Endothelial cell of umbilical vein (primary cell): ENCODE measurements at regions not wholly inside any gene's neighbourhood (a gene's known extent, or its start where the extent isn't known, plus 50 kb on each side); places are given as distances from the start of the nearest gene placed in this dataset.

ENCODE experiments used
- BruUV-seq: library from RNA; stranded (reverse); fragments of 400-500 nt; replicated peaks from 2 replicates; lab custom pipeline; 2021; lab: Mats Ljungman, UMichigan
- CTCF ChIA-PET: fragments of 300-600, 350-600 bp; sonication (Branson Sonifier 250); formaldehyde crosslinking; loops from one replicate; lab custom pipeline; 2021; ENCODE audit warnings: antibody characterized with exemption, inconsistent platforms; lab: Charles Lee
- POLR2A ChIA-PET: fragments of 300-600, 350-600 bp; sonication (Branson Sonifier 250); formaldehyde crosslinking; loops from one replicate; lab custom pipeline; 2021; ENCODE audit warnings: antibody characterized with exemption, inconsistent platforms; lab: Charles Lee
- DNase-seq: peaks from one replicate; pipeline ENCODE4 v3.0.0-alpha.2; 2011; ENCODE audit warnings: low read depth, low spot score
- FAIRE-seq: peaks from 2 replicates; lab custom pipeline; 2011; peaks lifted over from hg19 to GRCh38; lab: Jason Lieb, UNC
- H2AFZ ChIP-seq: 2 replicates; pipeline ENCODE4 v1.6.0; 2012; ENCODE audit warnings: low read depth, low read length, control low read depth, inconsistent platforms
- H3K27ac ChIP-seq: 2 replicates; pipeline ENCODE4 v1.5.1; 2011; ENCODE audit warnings: low read depth, mild to moderate bottlenecking, control low read depth, low read length, moderate library complexity; ENCODE audit not compliant: insufficient read depth
- H3K27me3 ChIP-seq, 2 experiments: 2 replicates each; pipeline versions ENCODE4 v1.6.0 to v1.6.1; 2011; ENCODE audit warnings: low read length in 2 of 2, mixed read lengths in 1 of 2; ENCODE audit not compliant: control insufficient read depth in 2 of 2, insufficient read depth in 2 of 2
- H3K36me3 ChIP-seq, 2 experiments: 2 replicates in 1 of 2; 3 replicates in 1 of 2; pipeline ENCODE4 v1.5.1; 2011; ENCODE audit warnings: low read length in 2 of 2, mild to moderate bottlenecking in 1 of 2, moderate library complexity in 1 of 2; ENCODE audit not compliant: control insufficient read depth in 2 of 2, insufficient read depth in 2 of 2; ENCODE audit errors: extremely low read depth in 1 of 2
- H3K4me1 ChIP-seq: 3 replicates; pipeline ENCODE4 v1.5.1; 2011; ENCODE audit warnings: mild to moderate bottlenecking, low read length; ENCODE audit not compliant: control insufficient read depth, insufficient read depth; ENCODE audit errors: extremely low read depth
- H3K4me2 ChIP-seq: 2 replicates; pipeline ENCODE4 v1.6.1; 2011; ENCODE audit warnings: low read length, control low read depth, mixed read lengths; ENCODE audit not compliant: insufficient read depth
- H3K4me3 ChIP-seq, 3 experiments: fragments of 200-600 bp in 1 of 3; sonication (generic), shearing (Covaris generic) in 1 of 3; replicated peaks in 1 of 3; 2 replicates each; pipeline ENCODE4 v1.5.1; 2011 to 2016; ENCODE audit warnings: control low read depth in 3 of 3, low read length in 3 of 3, mild to moderate bottlenecking in 2 of 3, inconsistent platforms in 1 of 3, low read depth in 1 of 3, moderate library complexity in 1 of 3; ENCODE audit not compliant: insufficient read depth in 1 of 3
- H3K79me2 ChIP-seq: 2 replicates; pipeline ENCODE4 v1.6.0; 2012; ENCODE audit warnings: low read length, inconsistent platforms; ENCODE audit not compliant: control insufficient read depth, insufficient read depth
- H3K9ac ChIP-seq: replicated peaks from 2 replicates; pipeline ENCODE3; 2011; ENCODE audit warnings: low read length, control low read depth; ENCODE audit not compliant: insufficient read depth; ENCODE audit errors: extremely low read depth
- H3K9me1 ChIP-seq: replicated peaks from 3 replicates; pipeline ENCODE4 v1.6.0; 2011; ENCODE audit warnings: mild to moderate bottlenecking, low read length; ENCODE audit not compliant: control insufficient read depth, insufficient read depth; ENCODE audit errors: extremely low read depth
- H3K9me3 ChIP-seq: replicated peaks from 2 replicates; pipeline ENCODE4 v1.5.1; 2012; ENCODE audit warnings: low read length, inconsistent platforms; ENCODE audit not compliant: control insufficient read depth, insufficient read depth
- H4K20me1 ChIP-seq: replicated peaks from 2 replicates; pipeline ENCODE3; 2011; ENCODE audit warnings: mild to moderate bottlenecking, low read length; ENCODE audit not compliant: control insufficient read depth, insufficient read depth; ENCODE audit errors: extremely low read depth
- CTCF ChIP-seq, 2 donors: IDR thresholded peaks; 1 replicate in 1 of 2; 2 replicates in 1 of 2; pipeline ENCODE4 v1.5.1; 2011; ENCODE audit warnings: low read length in 2 of 2, mild to moderate bottlenecking in 2 of 2, moderate library complexity in 2 of 2, control low read depth in 1 of 2, inconsistent platforms in 1 of 2, low read depth in 1 of 2; ENCODE audit not compliant: insufficient read depth in 1 of 2; ENCODE audit errors: extremely low read depth in 1 of 2
- EZH2 ChIP-seq: IDR thresholded peaks from 2 replicates; pipeline ENCODE4 v1.6.1; 2012; ENCODE audit warnings: borderline replicate concordance, low read depth, mild to moderate bottlenecking, moderate library complexity, low read length, inconsistent platforms; ENCODE audit not compliant: severe bottlenecking
- FOS ChIP-seq: IDR thresholded peaks from 2 replicates; pipeline ENCODE4 v1.6.1; 2011; ENCODE audit warnings: mild to moderate bottlenecking, low read length, moderate library complexity, borderline replicate concordance; ENCODE audit not compliant: insufficient read depth
- GATA2 ChIP-seq: IDR thresholded peaks from 2 replicates; pipeline ENCODE4 v1.7.0; 2011; ENCODE audit warnings: low read depth, mild to moderate bottlenecking, moderate library complexity, mixed read lengths, low read length; ENCODE audit not compliant: insufficient read length, insufficient read depth
- JUN ChIP-seq: IDR thresholded peaks from 2 replicates; pipeline ENCODE4 v1.6.1; 2011; ENCODE audit warnings: borderline replicate concordance, low read depth; ENCODE audit not compliant: insufficient read length, insufficient read depth
- MAX ChIP-seq: IDR thresholded peaks from 2 replicates; pipeline ENCODE4 v1.6.1; 2011; ENCODE audit not compliant: insufficient read depth, insufficient read length
- MYC ChIP-seq: IDR thresholded peaks from one replicate; pipeline ENCODE4 v1.6.1; 2011; ENCODE audit warnings: mild to moderate bottlenecking, low read depth, low read length
- POLR2A ChIP-seq: IDR thresholded peaks from 2 replicates; pipeline ENCODE4 v1.6.1; 2012; ENCODE audit warnings: low read depth, mild to moderate bottlenecking, control low read depth, low read length
- POLR2AphosphoS5 ChIP-seq: IDR thresholded peaks from 2 replicates; pipeline ENCODE4 v1.6.1; 2012; ENCODE audit warnings: low read depth, mild to moderate bottlenecking, control low read depth, low read length, moderate library complexity; ENCODE audit not compliant: insufficient read depth
- dilution Hi-C: fragments of 300-500 bp; cut with MboI; formaldehyde crosslinking; loops from one replicate; pipeline ENCODE4 v1.15.0; 2019; ENCODE audit warnings: low sequenced_read_pairs; ENCODE audit not compliant: extremely low pct_ligation_motif_present
- intact Hi-C: fragments of 100-400 bp; cut with micrococcal nuclease; formaldehyde crosslinking; loops from one replicate; pipeline ENCODE4 v1.10.0; 2022

- dilution Hi-C loops: no loop called here
- Histone ChIP-seq H3K4me1 (no peaks in the 10 kb centered on the region), H2AFZ (no peak overlapping the region), H3K4me2 (no peak overlapping the region), H3K9me1 (no peaks in the 10 kb centered on the region), H3K79me2 (no peaks in the 10 kb centered on the region), H3K4me3 (no peak overlapping the region), H3K9ac (no peak overlapping the region), H3K9me3 (no peaks in the 10 kb centered on the region), H3K36me3 (no peaks in the 10 kb centered on the region), H3K27ac (no peak overlapping the region), H4K20me1 (no peaks in the 10 kb centered on the region), H3K27me3 (no peaks in the 10 kb centered on the region)
- DNase-seq (no peak), FAIRE-seq (no peak)
- TF ChIP-seq EZH2 (no peak), POLR2A (no peak), JUN (no peak)
- no TSS peak for BruUV-seq
- ChIA-PET POLR2A (no interaction called here), CTCF (no interaction called here)
- intact Hi-C loops: no loop called here
Measured at GRCh38 chr14:104475256-104475655, 104.3 kb upstream of the C14orf180 start.

- intact Hi-C loops (no loop called here), dilution Hi-C loops (no loop called here)
- no peaks in the 10 kb centered on the region for H3K9me1 ChIP-seq
- no peaks in the 10 kb centered on the region for H4K20me1 ChIP-seq
- ChIA-PET POLR2A (no interaction called here), CTCF (no interaction called here)
- FAIRE-seq (no peak), DNase-seq (no peak)
- no peaks in the 10 kb centered on the region for H3K4me1 ChIP-seq
- no peaks in the 10 kb centered on the region for H3K27me3 ChIP-seq
- no TSS peak for BruUV-seq
- no peak overlapping the region for H3K4me2 ChIP-seq
- no peaks in the 10 kb centered on the region for H3K9me3 ChIP-seq
- H3K79me2 ChIP-seq: no peaks in the 10 kb centered on the region
- no peaks in the 10 kb centered on the region for H3K36me3 ChIP-seq
- no peak overlapping the region for H3K4me3 ChIP-seq
- no peak overlapping the region for H3K9ac ChIP-seq
- no peak overlapping the region for H2AFZ ChIP-seq
- no peak overlapping the region for H3K27ac ChIP-seq
- no peak for TF ChIP-seq MYC
- TF ChIP-seq EZH2: no peak
- no peak for TF ChIP-seq JUN
- TF ChIP-seq POLR2A: no peak
- no peak for TF ChIP-seq GATA2
- no peak for TF ChIP-seq MAX
- no peak for TF ChIP-seq FOS
- TF ChIP-seq CTCF (IDR thresholded peaks at IDR 0.05; ENCODE audit: extremely low read depth in 1 of 2, insufficient read depth in 1 of 2, low read depth in 1 of 2, low read length in 2 of 2): no peak
- no peak for TF ChIP-seq POLR2AphosphoS5
Measured at GRCh38 chr14:104475802-104476201, 103.8 kb upstream of the C14orf180 start.
